HepG2 (cell line): ENCODE measurements at regions not wholly inside any gene's neighbourhood (a gene's known extent, or its start where the extent isn't known, plus 50 kb on each side); places are given as distances from the start of the nearest gene placed in this dataset.

Experiments
- ATAC-seq: fragments of 200-7000 bp; cut with Tn5 transposase; 3 replicates; pipeline ENCODE4 v1.9.1; 2020; ENCODE audit warnings: mild to moderate bottlenecking, moderate library complexity
- BruUV-seq: library from RNA; stranded (reverse); fragments of 400-500 nt; replicated peaks from 2 replicates; lab custom pipeline; 2021; lab: Mats Ljungman, UMichigan
- CTCF ChIA-PET: fragments of 300-600 bp; formaldehyde crosslinking; extraction: SDS; loops from one replicate; lab custom pipeline; 2021; ENCODE audit warnings: low total read pairs, inconsistent platforms, low intra/inter-chr PET ratio; lab: Yijun Ruan, JAX
- POLR2A ChIA-PET: fragments of 350-600 bp; sonication (Branson Sonifier 250); formaldehyde crosslinking; loops from one replicate; lab custom pipeline; 2020; ENCODE audit warnings: antibody characterized with exemption, inconsistent platforms; lab: Yijun Ruan, JAX
- DNase-seq: peaks from one replicate; pipeline ENCODE4 v3.0.0-alpha.2; 2015; ENCODE audit warnings: low spot score
- FAIRE-seq: peaks from 3 replicates; lab custom pipeline; 2011; peaks lifted over from hg19 to GRCh38; lab: Jason Lieb, UNC
- H2AFZ ChIP-seq: one replicate; pipeline ENCODE4 v1.6.1; 2011; ENCODE audit warnings: low read length, inconsistent platforms
- H3K27ac ChIP-seq: fragments of 300-600 bp; 3 replicates; pipeline ENCODE4 v1.8.0; 2011; ENCODE audit warnings: mixed run types, mild to moderate bottlenecking, mixed read lengths, low read length, inconsistent platforms; ENCODE audit not compliant: insufficient read depth; ENCODE audit errors: extremely low read length
- H3K27me3 ChIP-seq, 2 experiments: fragments of 200-600 bp in 1 of 2; 2 replicates in 1 of 2; 3 replicates in 1 of 2; pipeline versions ENCODE4 v1.6.0 to v1.8.0; 2011; ENCODE audit warnings: low read length in 2 of 2, mild to moderate bottlenecking in 2 of 2, moderate library complexity in 2 of 2, inconsistent platforms in 1 of 2; ENCODE audit not compliant: insufficient read depth in 2 of 2, control insufficient read depth in 1 of 2
- H3K36me3 ChIP-seq, 2 experiments: fragments of 200-600 bp in 1 of 2; replicated peaks in 1 of 2; 2 replicates in 1 of 2; 3 replicates in 1 of 2; pipeline versions ENCODE4 v1.5.1 to v1.8.0; 2011; ENCODE audit warnings: low read length in 2 of 2, inconsistent platforms in 1 of 2; ENCODE audit not compliant: insufficient read depth in 2 of 2, control insufficient read depth in 1 of 2
- H3K4me1 ChIP-seq: 2 replicates; pipeline ENCODE4 v1.5.1; 2012; ENCODE audit warnings: low read length, inconsistent platforms; ENCODE audit not compliant: insufficient read depth
- H3K4me2 ChIP-seq: 2 replicates; pipeline ENCODE4 v1.6.0; 2011; ENCODE audit warnings: low read depth, low read length, inconsistent platforms
- H3K4me3 ChIP-seq, 3 experiments: fragments of 200-600 bp in 1 of 3; sonication (generic), shearing (Covaris generic) in 1 of 3; replicated peaks in 1 of 3; 2 replicates each; pipeline ENCODE4 v1.5.1; 2011 to 2016; ENCODE audit warnings: low read length in 3 of 3, inconsistent platforms in 2 of 3, low read depth in 2 of 3, mild to moderate bottlenecking in 2 of 3, control low read depth in 1 of 3, mixed read lengths in 1 of 3; ENCODE audit not compliant: insufficient read depth in 1 of 3
- H3K79me2 ChIP-seq: one replicate; pipeline ENCODE4 v1.6.1; 2011; ENCODE audit warnings: low read length, inconsistent platforms; ENCODE audit not compliant: insufficient read depth
- H3K9ac ChIP-seq: 2 replicates; pipeline ENCODE4 v1.6.0; 2011; ENCODE audit warnings: mild to moderate bottlenecking, low read depth, low read length, inconsistent platforms; ENCODE audit not compliant: insufficient read depth
- H3K9me3 ChIP-seq: 2 replicates; pipeline ENCODE4 v1.5.1; 2012; ENCODE audit warnings: mild to moderate bottlenecking, low read length
- H4K20me1 ChIP-seq: 2 replicates; pipeline ENCODE4 v1.6.0; 2011; ENCODE audit warnings: inconsistent platforms, mild to moderate bottlenecking, low read length, moderate library complexity; ENCODE audit not compliant: insufficient read depth
- EZH2 ChIP-seq: conservative IDR thresholded peaks from 2 replicates; pipeline ENCODE4 v1.6.1; 2012; ENCODE audit warnings: mild to moderate bottlenecking, low read depth, low read length, moderate library complexity
- HNRNPLL ChIP-seq: fragments of 200-400 bp; formaldehyde crosslinking; IDR thresholded peaks from 2 replicates; pipeline ENCODE4 v1.6.1; 2017; ENCODE audit warnings: mild to moderate bottlenecking, low read depth, low read length; ENCODE audit not compliant: poor library complexity, severe bottlenecking
- MED1 ChIP-seq: sonication (generic); formaldehyde crosslinking; IDR thresholded peaks from 2 replicates; pipeline ENCODE4 v1.4.0; 2020; ENCODE audit warnings: missing genetic modification reagents
- ZNF563 ChIP-seq: sonication (generic); formaldehyde crosslinking; IDR thresholded peaks from 2 replicates; pipeline ENCODE4 v1.8.0; 2022; ENCODE audit warnings: mild to moderate bottlenecking, moderate library complexity, missing genetic modification reagents
- WGBS: methylation state at CpG from one replicate; pipeline ENCODE4 v1.1.6; 2017; ENCODE audit warnings: low lambda C conversion rate; 5-methylcytosine and 5-hydroxymethylcytosine counted together
- in situ Hi-C: cut with HindIII; loops from 2 replicates; pipeline ENCODE4 v1.10.0; 2017; ENCODE audit warnings: low pct_unique_long_range_greater_than_20kb; ENCODE audit not compliant: extremely low pct_ligation_motif_present
- intact Hi-C: fragments of 100-400 bp; cut with micrococcal nuclease; formaldehyde crosslinking; loops from one replicate; pipeline ENCODE4 v1.10.0; 2022; ENCODE audit not compliant: unreplicated experiment
- TF ChIP-seq, protein P1 (sequence below): sonication (generic); formaldehyde crosslinking; IDR thresholded peaks from 2 replicates; pipeline ENCODE4 v1.5.1; 2020; ENCODE audit warnings: missing genetic modification reagents, mild to moderate bottlenecking, borderline replicate concordance
- TF ChIP-seq, protein P2 (sequence below): sonication (generic); formaldehyde crosslinking; IDR thresholded peaks from 2 replicates; pipeline ENCODE4 v1.5.1; 2020; ENCODE audit warnings: mild to moderate bottlenecking, missing genetic modification reagents

DNA sequence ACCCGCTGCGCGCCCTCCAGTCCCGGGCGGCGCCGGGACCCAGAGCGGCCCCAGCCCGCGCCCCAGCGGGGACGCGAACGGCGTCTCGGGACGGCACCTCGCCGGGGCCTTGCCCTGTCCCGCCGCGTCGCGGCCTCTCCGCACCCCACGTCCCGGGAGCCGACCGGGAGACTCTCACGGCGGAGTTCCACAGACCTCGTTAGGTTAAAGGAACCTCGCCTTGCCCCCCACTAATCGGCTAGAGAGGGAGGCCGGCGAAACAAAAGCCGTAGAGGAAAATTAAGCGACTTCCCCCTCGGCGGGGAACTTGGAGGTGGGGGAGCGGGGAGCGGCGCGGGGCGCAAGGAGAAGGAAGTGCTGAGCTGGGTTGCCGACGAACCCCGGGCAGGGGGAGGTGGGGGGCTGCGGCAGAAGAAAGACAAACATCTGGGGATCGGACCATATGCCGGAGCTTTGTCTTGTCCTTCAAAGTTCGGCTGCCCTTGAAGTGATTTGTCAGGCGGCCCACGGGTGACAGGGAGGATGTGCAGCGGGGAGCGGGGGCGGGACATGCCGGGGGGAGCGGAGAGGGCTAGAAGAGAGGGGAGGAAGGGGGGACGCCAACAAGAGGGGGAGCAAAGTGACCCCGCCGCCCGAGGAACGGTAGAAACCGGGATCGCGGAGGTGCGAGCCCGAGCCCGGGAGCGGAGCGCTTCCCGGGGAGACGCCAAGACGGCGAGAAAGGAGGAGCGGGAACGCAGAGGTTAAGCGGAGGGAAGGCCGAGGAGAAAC lies 120.0 kb upstream of the RRP15 start:
- H3K27me3 ChIP-seq: peaks cover 7 to 39% of the 10 kb centered on the region in 2 experiments
- BruUV-seq: no TSS peak
- H3K9ac ChIP-seq: no peak overlapping the region
- intact Hi-C loops (no loop called here), in situ Hi-C loops (no loop called here)
- TF ChIP-seq, protein P1, sequence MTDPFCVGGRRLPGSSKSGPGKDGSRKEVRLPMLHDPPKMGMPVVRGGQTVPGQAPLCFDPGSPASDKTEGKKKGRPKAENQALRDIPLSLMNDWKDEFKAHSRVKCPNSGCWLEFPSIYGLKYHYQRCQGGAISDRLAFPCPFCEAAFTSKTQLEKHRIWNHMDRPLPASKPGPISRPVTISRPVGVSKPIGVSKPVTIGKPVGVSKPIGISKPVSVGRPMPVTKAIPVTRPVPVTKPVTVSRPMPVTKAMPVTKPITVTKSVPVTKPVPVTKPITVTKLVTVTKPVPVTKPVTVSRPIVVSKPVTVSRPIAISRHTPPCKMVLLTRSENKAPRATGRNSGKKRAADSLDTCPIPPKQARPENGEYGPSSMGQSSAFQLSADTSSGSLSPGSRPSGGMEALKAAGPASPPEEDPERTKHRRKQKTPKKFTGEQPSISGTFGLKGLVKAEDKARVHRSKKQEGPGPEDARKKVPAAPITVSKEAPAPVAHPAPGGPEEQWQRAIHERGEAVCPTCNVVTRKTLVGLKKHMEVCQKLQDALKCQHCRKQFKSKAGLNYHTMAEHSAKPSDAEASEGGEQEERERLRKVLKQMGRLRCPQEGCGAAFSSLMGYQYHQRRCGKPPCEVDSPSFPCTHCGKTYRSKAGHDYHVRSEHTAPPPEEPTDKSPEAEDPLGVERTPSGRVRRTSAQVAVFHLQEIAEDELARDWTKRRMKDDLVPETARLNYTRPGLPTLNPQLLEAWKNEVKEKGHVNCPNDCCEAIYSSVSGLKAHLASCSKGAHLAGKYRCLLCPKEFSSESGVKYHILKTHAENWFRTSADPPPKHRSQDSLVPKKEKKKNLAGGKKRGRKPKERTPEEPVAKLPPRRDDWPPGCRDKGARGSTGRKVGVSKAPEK: peak; percentile 79
- TF ChIP-seq EZH2 (peak; percentile 92), MED1 (no peak), HNRNPLL (peak; percentile 15), ZNF563 (CRISPR knock-in tag) (0 out of 2 replicates have a peak, but pooled peaks have one; percentile 23)
- TF ChIP-seq, protein P2, sequence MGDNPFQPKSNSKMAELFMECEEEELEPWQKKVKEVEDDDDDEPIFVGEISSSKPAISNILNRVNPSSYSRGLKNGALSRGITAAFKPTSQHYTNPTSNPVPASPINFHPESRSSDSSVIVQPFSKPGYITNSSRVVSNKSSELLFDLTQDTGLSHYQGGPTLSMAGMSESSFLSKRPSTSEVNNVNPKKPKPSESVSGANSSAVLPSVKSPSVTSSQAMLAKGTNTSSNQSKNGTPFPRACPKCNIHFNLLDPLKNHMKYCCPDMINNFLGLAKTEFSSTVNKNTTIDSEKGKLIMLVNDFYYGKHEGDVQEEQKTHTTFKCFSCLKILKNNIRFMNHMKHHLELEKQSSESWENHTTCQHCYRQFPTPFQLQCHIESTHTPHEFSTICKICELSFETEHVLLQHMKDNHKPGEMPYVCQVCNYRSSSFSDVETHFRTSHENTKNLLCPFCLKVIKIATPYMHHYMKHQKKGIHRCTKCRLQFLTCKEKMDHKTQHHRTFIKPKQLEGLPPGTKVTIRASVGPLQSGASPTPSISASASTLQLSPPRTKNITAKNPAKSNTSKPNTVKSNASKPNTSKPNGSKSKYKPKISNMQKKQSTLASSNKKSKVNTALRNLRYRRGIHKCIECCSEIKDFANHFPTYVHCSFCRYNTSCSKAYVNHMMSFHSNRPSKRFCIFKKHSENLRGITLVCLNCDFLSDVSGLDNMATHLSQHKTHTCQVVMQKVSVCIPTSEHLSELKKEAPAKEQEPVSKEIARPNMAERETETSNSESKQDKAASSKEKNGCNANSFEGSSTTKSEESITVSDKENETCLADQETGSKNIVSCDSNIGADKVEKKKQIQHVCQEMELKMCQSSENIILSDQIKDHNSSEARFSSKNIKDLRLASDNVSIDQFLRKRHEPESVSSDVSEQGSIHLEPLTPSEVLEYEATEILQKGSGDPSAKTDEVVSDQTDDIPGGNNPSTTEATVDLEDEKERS (CRISPR knock-in tag): no peak
- ATAC-seq: peak; percentile 91
- ChIA-PET CTCF (no interaction called here), POLR2A (no interaction called here)
- peak overlapping the region; percentile 72 for H3K4me2 ChIP-seq
- no peaks in the 10 kb centered on the region for H3K36me3 ChIP-seq
- H3K79me2 ChIP-seq: no peaks in the 10 kb centered on the region
- no peak overlapping the region for H2AFZ ChIP-seq
- peak overlapping the region; percentile 35 to 69 (median 40); a peak in 4 of 6 replicates for H3K4me3 ChIP-seq
- no peaks in the 10 kb centered on the region for H4K20me1 ChIP-seq
- DNase-seq: no peak
- WGBS: 11% methylated on average over 45 of the region's 80 CpGs
- FAIRE-seq: no peak
- H3K9me3 ChIP-seq: no peaks in the 10 kb centered on the region
- H3K27ac ChIP-seq: no peak overlapping the region
- H3K4me1 ChIP-seq: peaks cover 19% of the 10 kb centered on the region
